ENCODE measurements at regions not wholly inside any gene's neighbourhood (a gene's known extent, or its start where the extent isn't known, plus 50 kb on each side); places are given as distances from the start of the nearest gene placed in this dataset.

GRCh38 chr9:16281707-16282106 lies 588.8 kb downstream of the BNC2 start:
- H3K4me1 ChIP-seq, result peaks cover 5% of the 10 kb centered on the region; the same call in 1 of the 3 replicates
- FAIRE-seq (no peak), DNase-seq (ENCODE audit: low read depth in 1 of 2, low spot score in 1 of 2) (no peak), ATAC-seq (no peak)
- ChIA-PET CTCF (no interaction called here), POLR2A (no interaction called here)
- no peak overlapping the region for H3K4me3 ChIP-seq
- WGBS (ENCODE audit: missing lambda C conversion rate), result 88% methylated on average over 5 of the region's 5 CpGs
- no peak overlapping the region for H3K4me2 ChIP-seq
- H3K27ac ChIP-seq, result peak overlapping the region in 1 of 2 experiments; percentile 53; a peak in 1 of 6 replicates
- H3K9me3 ChIP-seq, result no peaks in the 10 kb centered on the region
- TF ChIP-seq HDAC2 (IDR thresholded peaks at IDR 0.05), result no peak
- TF ChIP-seq CBX8 (IDR thresholded peaks at IDR 0.05), result no peak
- TF ChIP-seq, protein P1, sequence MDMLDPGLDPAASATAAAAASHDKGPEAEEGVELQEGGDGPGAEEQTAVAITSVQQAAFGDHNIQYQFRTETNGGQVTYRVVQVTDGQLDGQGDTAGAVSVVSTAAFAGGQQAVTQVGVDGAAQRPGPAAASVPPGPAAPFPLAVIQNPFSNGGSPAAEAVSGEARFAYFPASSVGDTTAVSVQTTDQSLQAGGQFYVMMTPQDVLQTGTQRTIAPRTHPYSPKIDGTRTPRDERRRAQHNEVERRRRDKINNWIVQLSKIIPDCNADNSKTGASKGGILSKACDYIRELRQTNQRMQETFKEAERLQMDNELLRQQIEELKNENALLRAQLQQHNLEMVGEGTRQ (IDR thresholded peaks at IDR 0.05), result no peak
- no peak for TF ChIP-seq POLR2A (IDR thresholded peaks at IDR 0.05; ENCODE audit: low read length)
- no peak for TF ChIP-seq RNF2 (IDR thresholded peaks at IDR 0.05; ENCODE audit: borderline replicate concordance, low read depth)
- TF ChIP-seq RARB (CRISPR knock-in tag; IDR thresholded peaks at IDR 0.05), result no peak
- no peak for TF ChIP-seq KDM5A (IDR thresholded peaks at IDR 0.05)
- TF ChIP-seq, protein P2, sequence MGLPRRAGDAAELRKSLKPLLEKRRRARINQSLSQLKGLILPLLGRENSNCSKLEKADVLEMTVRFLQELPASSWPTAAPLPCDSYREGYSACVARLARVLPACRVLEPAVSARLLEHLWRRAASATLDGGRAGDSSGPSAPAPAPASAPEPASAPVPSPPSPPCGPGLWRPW (IDR thresholded peaks at IDR 0.05), result no peak
- TF ChIP-seq PBX3 (IDR thresholded peaks at IDR 0.05), result no peak
- TF ChIP-seq ZNF302 (CRISPR knock-in tag; IDR thresholded peaks at IDR 0.05), result no peak
- TF ChIP-seq TFCP2L1 (CRISPR knock-in tag; IDR thresholded peaks at IDR 0.05), result no peak
- TF ChIP-seq NFE2L2 (conservative IDR thresholded peaks at IDR 0.05; ENCODE audit: low read length), result no peak
- TF ChIP-seq, protein P3, sequence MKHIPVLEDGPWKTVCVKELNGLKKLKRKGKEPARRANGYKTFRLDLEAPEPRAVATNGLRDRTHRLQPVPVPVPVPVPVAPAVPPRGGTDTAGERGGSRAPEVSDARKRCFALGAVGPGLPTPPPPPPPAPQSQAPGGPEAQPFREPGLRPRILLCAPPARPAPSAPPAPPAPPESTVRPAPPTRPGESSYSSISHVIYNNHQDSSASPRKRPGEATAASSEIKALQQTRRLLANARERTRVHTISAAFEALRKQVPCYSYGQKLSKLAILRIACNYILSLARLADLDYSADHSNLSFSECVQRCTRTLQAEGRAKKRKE (CRISPR knock-in tag; IDR thresholded peaks at IDR 0.05; ENCODE audit: low read depth), result no peak
- TF ChIP-seq CBX2 (IDR thresholded peaks at IDR 0.05; ENCODE audit: borderline replicate concordance, low read depth), result no peak
- TF ChIP-seq EHMT2 (IDR thresholded peaks at IDR 0.05; ENCODE audit: low read depth), result no peak

DNA sequence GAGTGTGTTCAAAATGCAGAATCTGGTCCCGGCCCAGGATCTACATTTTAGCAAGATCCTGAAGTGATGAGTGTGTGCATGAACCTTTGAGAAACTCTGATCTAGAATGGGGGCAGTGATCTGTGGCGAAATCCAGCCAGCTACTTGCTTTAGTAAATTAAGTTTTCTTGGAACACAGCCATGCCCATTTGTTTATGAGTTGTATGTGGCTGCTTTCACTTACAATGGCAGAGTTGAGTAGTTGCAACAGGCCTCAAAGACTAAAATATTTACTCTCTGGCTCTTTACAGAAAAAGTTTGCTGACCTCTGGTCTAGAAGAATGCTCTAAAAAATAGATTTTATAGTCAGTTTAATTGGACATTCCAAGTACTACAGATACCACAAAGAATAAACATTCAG lies 588.3 kb downstream of the BNC2 start:
- ChIA-PET POLR2A (no interaction called here), CTCF (no interaction called here)
- no peak for DNase-seq (ENCODE audit: low read depth in 1 of 2, low spot score in 1 of 2)
- 72% methylated on average over 2 of the region's 2 CpGs for WGBS (ENCODE audit: missing lambda C conversion rate)
- no peak for FAIRE-seq
- no peak for ATAC-seq
- TF ChIP-seq BHLHE40 (IDR thresholded peaks at IDR 0.05; ENCODE audit: low read depth, low read length) (no peak), CBX2 (IDR thresholded peaks at IDR 0.05; ENCODE audit: borderline replicate concordance, low read depth) (no peak)
- Histone ChIP-seq H3K27ac (peak overlapping the region in 1 of 2 experiments; percentile 53; a peak in 1 of 6 replicates), H3K4me2 (no peak overlapping the region), H3K4me1 (peaks cover 5% of the 10 kb centered on the region; the same call in 1 of the 3 replicates), H3K4me3 (no peak overlapping the region), H3K9me3 (no peaks in the 10 kb centered on the region)

- 84% methylated on average over 9 of the region's 9 CpGs for WGBS (ENCODE audit: missing lambda C conversion rate)
- H3K27ac ChIP-seq, result peak overlapping the region in 1 of 2 experiments; percentile 46; a peak in 1 of 6 replicates
- ATAC-seq (no peak), DNase-seq (ENCODE audit: low read depth in 1 of 2, low spot score in 1 of 2) (no peak), FAIRE-seq (no peak)
- H3K4me2 ChIP-seq, result no peak overlapping the region
- ChIA-PET POLR2A (no interaction called here), CTCF (no interaction called here)
- no peak for TF ChIP-seq FOXS1 (CRISPR knock-in tag; IDR thresholded peaks at IDR 0.05)
- TF ChIP-seq ZSCAN20 (CRISPR knock-in tag; IDR thresholded peaks at IDR 0.05), result no peak
- TF ChIP-seq HOXA7 (CRISPR knock-in tag; IDR thresholded peaks at IDR 0.05), result no peak
- no peak for TF ChIP-seq ZFP36 (IDR thresholded peaks at IDR 0.05; ENCODE audit: borderline replicate concordance, partially characterized antibody)
- TF ChIP-seq RAD21 (conservative IDR thresholded peaks at IDR 0.05 in 1 of 2, IDR thresholded peaks at IDR 0.05 in 1 of 2), result no peak
- no peak for TF ChIP-seq NPAS2 (CRISPR knock-in tag; IDR thresholded peaks at IDR 0.05; ENCODE audit: borderline replicate concordance)
- no peak for TF ChIP-seq HOXB13 (CRISPR knock-in tag; IDR thresholded peaks at IDR 0.05; ENCODE audit: low read depth)
- no peak for TF ChIP-seq POLR2AphosphoS2 (conservative IDR thresholded peaks at IDR 0.05; ENCODE audit: low read length)
- TF ChIP-seq FOSB (CRISPR knock-in tag; IDR thresholded peaks at IDR 0.05), result no peak
- no peak for TF ChIP-seq PBX3 (IDR thresholded peaks at IDR 0.05)
- no peak for TF ChIP-seq BHLHE40 (IDR thresholded peaks at IDR 0.05; ENCODE audit: low read depth, low read length)
- TF ChIP-seq GATA3 (IDR thresholded peaks at IDR 0.05; ENCODE audit: borderline replicate concordance), result no peak
- no peak for TF ChIP-seq BCL3 (IDR thresholded peaks at IDR 0.05)
- TF ChIP-seq SMC3 (IDR thresholded peaks at IDR 0.05), result no peak
- no peak for TF ChIP-seq EHMT2 (IDR thresholded peaks at IDR 0.05; ENCODE audit: low read depth)
- TF ChIP-seq CBX2 (IDR thresholded peaks at IDR 0.05; ENCODE audit: borderline replicate concordance, low read depth), result no peak
- TF ChIP-seq EHF (CRISPR knock-in tag; IDR thresholded peaks at IDR 0.05), result no peak
- no peaks in the 10 kb centered on the region for H3K9me3 ChIP-seq
- H3K4me3 ChIP-seq, result no peak overlapping the region
- peaks cover 5% of the 10 kb centered on the region; the same call in 1 of the 3 replicates for H3K4me1 ChIP-seq
These were observed 587.8 kb downstream of the BNC2 start for GRCh38 chr9:16282718-16283117.
